ENCODE measurements at regions not wholly inside any gene's neighbourhood (a gene's known extent, or its start where the extent isn't known, plus 50 kb on each side); places are given as distances from the start of the nearest gene placed in this dataset.

- Histone ChIP-seq H4K20me1 (ENCODE audit: low read depth, low read length) (no peaks in the 10 kb centered on the region), H3K4me2 (ENCODE audit: low read depth, low read length, poor library complexity, severe bottlenecking) (no peak overlapping the region), H3K36me3 (ENCODE audit: low read length) (no peaks in the 10 kb centered on the region), H3K4me3 (ENCODE audit: insufficient read depth, low read length, poor library complexity, severe bottlenecking) (no peak overlapping the region), H3K9me3 (ENCODE audit: insufficient read depth, low read length) (no peaks in the 10 kb centered on the region), H2AFZ (ENCODE audit: low read depth, low read length, severe bottlenecking) (no peak overlapping the region), H3K27ac (ENCODE audit: low read depth, low read length) (no peak overlapping the region), H3K9ac (ENCODE audit: low read length) (no peak overlapping the region), H3K27me3 (ENCODE audit: low read length) (no peaks in the 10 kb centered on the region), H3K9me2 (replicated peaks; ENCODE audit: insufficient read depth, low read length) (no peaks in the 10 kb centered on the region), H3F3A (ENCODE audit: insufficient read depth) (peaks cover 24% of the 10 kb centered on the region), H3K79me2 (ENCODE audit: insufficient read depth, low read length) (no peaks in the 10 kb centered on the region)
- TF ChIP-seq EZH2phosphoT487 (conservative IDR thresholded peaks at IDR 0.05; ENCODE audit: low read length), result no peak
- TF ChIP-seq CTCF (IDR thresholded peaks at IDR 0.05; ENCODE audit: insufficient read depth, low read length, poor library complexity, severe bottlenecking), result no peak
Measured at GRCh38 chr9:124132671-124133147, 121.1 kb downstream of the LHX2 start.

DNA sequence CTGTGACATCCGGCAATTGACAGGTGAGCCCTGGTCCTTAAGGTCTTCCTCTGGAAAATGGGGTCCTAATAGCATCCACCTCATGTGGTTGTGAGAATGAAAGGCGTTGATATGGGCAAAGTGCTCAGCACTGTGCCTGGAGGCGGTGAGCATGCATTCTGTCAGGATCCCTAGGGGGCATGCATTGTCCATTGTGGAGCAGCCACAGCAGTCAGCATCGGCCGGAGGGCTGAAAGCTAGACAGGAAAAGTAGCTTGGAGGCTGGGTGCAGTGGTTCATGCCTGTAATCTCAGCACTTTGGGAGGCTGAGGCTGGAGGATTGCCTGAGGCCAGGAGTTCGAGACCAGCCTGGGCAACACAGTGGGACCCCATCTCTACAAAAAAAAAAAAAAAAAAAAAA, 122.2 kb downstream of the LHX2 start:
- no peaks in the 10 kb centered on the region for H3K36me3 ChIP-seq (ENCODE audit: low read length)
- no peak overlapping the region for H3K9ac ChIP-seq (ENCODE audit: low read length)
- H3K9me3 ChIP-seq (ENCODE audit: insufficient read depth, low read length), result no peaks in the 10 kb centered on the region
- H3F3A ChIP-seq (ENCODE audit: insufficient read depth), result peaks cover 32% of the 10 kb centered on the region
- H2AFZ ChIP-seq (ENCODE audit: low read depth, low read length, severe bottlenecking), result no peak overlapping the region
- peak overlapping the region; percentile 85 for H3K27ac ChIP-seq (ENCODE audit: low read depth, low read length)
- H3K9me2 ChIP-seq (replicated peaks; ENCODE audit: insufficient read depth, low read length), result no peaks in the 10 kb centered on the region
- peak overlapping the region; percentile 20 for H3K4me2 ChIP-seq (ENCODE audit: low read depth, low read length, poor library complexity, severe bottlenecking)
- H3K79me2 ChIP-seq (ENCODE audit: insufficient read depth, low read length), result no peaks in the 10 kb centered on the region
- TF ChIP-seq CTCF (IDR thresholded peaks at IDR 0.05; ENCODE audit: insufficient read depth, low read length, poor library complexity, severe bottlenecking) (no peak), EZH2phosphoT487 (conservative IDR thresholded peaks at IDR 0.05; ENCODE audit: low read length) (no peak)
- no peaks in the 10 kb centered on the region for H4K20me1 ChIP-seq (ENCODE audit: low read depth, low read length)
- H3K27me3 ChIP-seq (ENCODE audit: low read length), result no peaks in the 10 kb centered on the region
- no peak overlapping the region for H3K4me3 ChIP-seq (ENCODE audit: insufficient read depth, low read length, poor library complexity, severe bottlenecking)

- peak overlapping the region; percentile 85 for H3K27ac ChIP-seq (ENCODE audit: low read depth, low read length)
- H3K9me3 ChIP-seq (ENCODE audit: insufficient read depth, low read length), result no peaks in the 10 kb centered on the region
- H3K9ac ChIP-seq (ENCODE audit: low read length), result peak overlapping the region; percentile 40
- H2AFZ ChIP-seq (ENCODE audit: low read depth, low read length, severe bottlenecking), result no peak overlapping the region
- H3F3A ChIP-seq (ENCODE audit: insufficient read depth), result peaks cover 38% of the 10 kb centered on the region
- H3K4me2 ChIP-seq (ENCODE audit: low read depth, low read length, poor library complexity, severe bottlenecking), result peak overlapping the region; percentile 54
- no peaks in the 10 kb centered on the region for H3K27me3 ChIP-seq (ENCODE audit: low read length)
- H3K79me2 ChIP-seq (ENCODE audit: insufficient read depth, low read length), result no peaks in the 10 kb centered on the region
- TF ChIP-seq CTCF (IDR thresholded peaks at IDR 0.05; ENCODE audit: insufficient read depth, low read length, poor library complexity, severe bottlenecking) (no peak), EZH2phosphoT487 (conservative IDR thresholded peaks at IDR 0.05; ENCODE audit: low read length) (no peak)
- H3K36me3 ChIP-seq (ENCODE audit: low read length), result no peaks in the 10 kb centered on the region
- no peaks in the 10 kb centered on the region for H3K9me2 ChIP-seq (replicated peaks; ENCODE audit: insufficient read depth, low read length)
- no peaks in the 10 kb centered on the region for H4K20me1 ChIP-seq (ENCODE audit: low read depth, low read length)
- H3K4me3 ChIP-seq (ENCODE audit: insufficient read depth, low read length, poor library complexity, severe bottlenecking), result peak overlapping the region; percentile 15
Measured at GRCh38 chr9:124134526-124134925, 123.0 kb downstream of the LHX2 start.

All from SU-DHL-6 (cell line).